CMK (cell line): ENCODE measurements at regions not wholly inside any gene's neighbourhood (a gene's known extent, or its start where the extent isn't known, plus 50 kb on each side); places are given as distances from the start of the nearest gene placed in this dataset.
A peak's percentile ranks its signal among the peaks of the same experiment; 100 is the strongest.
"Not testable (repeated sequence)": the region's sequence is repeated elsewhere in the genome, so short reads cannot be mapped to it uniquely, and the experiment has no call there.

Experiments used
- DNase-seq: peaks from one replicate; pipeline ENCODE4 v3.0.0-alpha.2; 2010; ENCODE audit warnings: low read depth

- DNase-seq = no peak
Observed at GRCh38 chr20:4435671-4436455, 186.8 kb upstream of the ADRA1D start.

GRCh38 chr20:4435225-4435624 is 186.1 kb upstream of the ADRA1D start:
- DNase-seq = no peak

- DNase-seq = no peak
Observed at GRCh38 chr20:4434681-4435080, 185.6 kb upstream of the ADRA1D start.

- DNase-seq = no peak
Observed at GRCh38 chr20:4431446-4431845, 182.4 kb upstream of the ADRA1D start.

GRCh38 chr20:4430826-4431225 is 181.7 kb upstream of the ADRA1D start:
- DNase-seq = not testable (repeated sequence)

- DNase-seq = no peak
Observed at GRCh38 chr20:4427940-4428586, 179.0 kb upstream of the ADRA1D start.

- no peak for DNase-seq
Observed at GRCh38 chr20:4418141-4418540, 169.1 kb upstream of the ADRA1D start.

GRCh38 chr20:4415281-4415680 is 166.2 kb upstream of the ADRA1D start:
- DNase-seq = no peak

- no peak for DNase-seq
Observed at GRCh38 chr20:4413314-4414049, 164.4 kb upstream of the ADRA1D start.

- DNase-seq = no peak
Observed at GRCh38 chr20:4412216-4412615, 163.1 kb upstream of the ADRA1D start.

GRCh38 chr20:4411744-4412143 is 162.7 kb upstream of the ADRA1D start:
- DNase-seq = no peak

GRCh38 chr20:4406627-4407026 is 157.5 kb upstream of the ADRA1D start:
- DNase-seq = no peak

GRCh38 chr20:4401601-4402000 is 152.5 kb upstream of the ADRA1D start:
- DNase-seq = no peak

- DNase-seq = no peak
Observed at GRCh38 chr20:4384961-4385360, 135.9 kb upstream of the ADRA1D start.

GRCh38 chr20:4383961-4384360 is 134.9 kb upstream of the ADRA1D start:
- DNase-seq = no peak

GRCh38 chr20:4375881-4376280 is 126.8 kb upstream of the ADRA1D start:
- DNase-seq = no peak

GRCh38 chr20:4373454-4373853 is 124.4 kb upstream of the ADRA1D start:
- DNase-seq = no peak

- DNase-seq = no peak
Observed at GRCh38 chr20:4371623-4372251, 122.7 kb upstream of the ADRA1D start.

GRCh38 chr20:4370851-4371250 is 121.8 kb upstream of the ADRA1D start:
- DNase-seq = no peak

- DNase-seq = peak; percentile 91
Observed at GRCh38 chr20:4369798-4370124, 120.7 kb upstream of the ADRA1D start.

- no peak for DNase-seq
Observed at GRCh38 chr20:4369119-4369797, 120.2 kb upstream of the ADRA1D start.

GRCh38 chr20:4366076-4366475 is 117.0 kb upstream of the ADRA1D start:
- DNase-seq = no peak
